ENCODE measurements at regions not wholly inside any gene's neighbourhood (a gene's known extent, or its start where the extent isn't known, plus 50 kb on each side); places are given as distances from the start of the nearest gene placed in this dataset.
A peak's percentile ranks its signal among the peaks of the same experiment; 100 is the strongest.

- POLR2A ChIA-PET, result no interaction called here
- ATAC-seq (peak; percentile 75), DNase-seq (ENCODE audit: low spot score) (no peak), FAIRE-seq (peak; percentile 34)
- peaks cover 23% of the 10 kb centered on the region for H3K4me1 ChIP-seq (ENCODE audit: insufficient read depth, low read length)
- TF ChIP-seq HNRNPLL (IDR thresholded peaks at IDR 0.05; ENCODE audit: low read depth, low read length, poor library complexity, severe bottlenecking) (no peak), HNF4A (CRISPR knock-in tag; IDR thresholded peaks at IDR 0.05) (peak; percentile 55), CEBPG (CRISPR knock-in tag; IDR thresholded peaks at IDR 0.05) (peak; percentile 74), CEBPB (IDR thresholded peaks at IDR 0.05; ENCODE audit: borderline replicate concordance, low read depth, low read length) (peak; percentile 80)
- H3K4me3 ChIP-seq (replicated peaks in 1 of 3; ENCODE audit: insufficient read depth in 1 of 3, low read depth in 2 of 3, low read length in 3 of 3), result no peak overlapping the region
- H3K79me2 ChIP-seq (ENCODE audit: insufficient read depth, low read length), result no peaks in the 10 kb centered on the region
- no peak overlapping the region; the same call in 1 of the 2 replicates for H3K9ac ChIP-seq (ENCODE audit: insufficient read depth, low read depth, low read length)
- H3K27me3 ChIP-seq (ENCODE audit: control insufficient read depth in 1 of 2, insufficient read depth in 2 of 2, low read length in 2 of 2), result peaks cover 0 to 1% of the 10 kb centered on the region in 2 experiments; a peak in 1 of 5 replicates
- H2AFZ ChIP-seq (ENCODE audit: low read length), result no peak overlapping the region
- intact Hi-C loops (cut with micrococcal nuclease; ENCODE audit: unreplicated experiment) (no loop called here), in situ Hi-C loops (cut with HindIII; ENCODE audit: extremely low pct_ligation_motif_present, low pct_unique_long_range_greater_than_20kb) (no loop called here)
- H3K27ac ChIP-seq (ENCODE audit: extremely low read length, insufficient read depth, low read length), result no peak overlapping the region
- H3K36me3 ChIP-seq (replicated peaks in 1 of 2; ENCODE audit: control insufficient read depth in 1 of 2, insufficient read depth in 2 of 2, low read length in 2 of 2), result no peaks in the 10 kb centered on the region
- no peaks in the 10 kb centered on the region for H3K9me3 ChIP-seq (ENCODE audit: low read length)
- peak overlapping the region; percentile 25; the same call in 1 of the 2 replicates for H3K4me2 ChIP-seq (ENCODE audit: low read depth, low read length)
- no peaks in the 10 kb centered on the region for H4K20me1 ChIP-seq (ENCODE audit: insufficient read depth, low read length)
- no TSS peak for BruUV-seq (replicated peaks)
- WGBS (ENCODE audit: low lambda C conversion rate), result 35% methylated on average over 4 of the region's 4 CpGs
- CTCF ChIA-PET (ENCODE audit: low intra/inter-chr PET ratio, low total read pairs), result no interaction called here
These were observed 55.3 kb upstream of the ROR1 start for GRCh38 chr1:63718541-63718970.

- H3K4me1 ChIP-seq (ENCODE audit: insufficient read depth, low read length), result peaks cover 28% of the 10 kb centered on the region
- no peak overlapping the region for H3K27ac ChIP-seq (ENCODE audit: extremely low read length, insufficient read depth, low read length)
- no peak for DNase-seq (ENCODE audit: low spot score)
- H3K9me3 ChIP-seq (ENCODE audit: low read length), result no peaks in the 10 kb centered on the region
- no peaks in the 10 kb centered on the region for H3K36me3 ChIP-seq (replicated peaks in 1 of 2; ENCODE audit: control insufficient read depth in 1 of 2, insufficient read depth in 2 of 2, low read length in 2 of 2)
- CTCF ChIA-PET (ENCODE audit: low intra/inter-chr PET ratio, low total read pairs), result no interaction called here
- H3K4me3 ChIP-seq (replicated peaks in 1 of 3; ENCODE audit: insufficient read depth in 1 of 3, low read depth in 2 of 3, low read length in 3 of 3), result no peak overlapping the region
- FAIRE-seq, result no peak
- H3K27me3 ChIP-seq (ENCODE audit: control insufficient read depth in 1 of 2, insufficient read depth in 2 of 2, low read length in 2 of 2), result peaks cover 0 to 1% of the 10 kb centered on the region in 2 experiments; a peak in 1 of 5 replicates
- H3K4me2 ChIP-seq (ENCODE audit: low read depth, low read length), result no peak overlapping the region
- no peak for TF ChIP-seq ZNF33B (CRISPR knock-in tag; IDR thresholded peaks at IDR 0.05)
- no peak for TF ChIP-seq ZSCAN21 (CRISPR knock-in tag; IDR thresholded peaks at IDR 0.05; ENCODE audit: borderline replicate concordance)
- no peak for TF ChIP-seq ZNF280B (CRISPR knock-in tag; IDR thresholded peaks at IDR 0.05; ENCODE audit: borderline replicate concordance)
- no peak for TF ChIP-seq ZNF230 (CRISPR knock-in tag; IDR thresholded peaks at IDR 0.05)
- TF ChIP-seq YEATS2 (CRISPR knock-in tag; IDR thresholded peaks at IDR 0.05; ENCODE audit: borderline replicate concordance), result no peak
- WGBS (ENCODE audit: low lambda C conversion rate), result 15% methylated on average over 3 of the region's 3 CpGs
- no peak for ATAC-seq
- no peak overlapping the region for H2AFZ ChIP-seq (ENCODE audit: low read length)
- intact Hi-C loops (cut with micrococcal nuclease; ENCODE audit: unreplicated experiment) (no loop called here), in situ Hi-C loops (cut with HindIII; ENCODE audit: extremely low pct_ligation_motif_present, low pct_unique_long_range_greater_than_20kb) (no loop called here)
- POLR2A ChIA-PET, result no interaction called here
- no peaks in the 10 kb centered on the region for H4K20me1 ChIP-seq (ENCODE audit: insufficient read depth, low read length)
- H3K79me2 ChIP-seq (ENCODE audit: insufficient read depth, low read length), result no peaks in the 10 kb centered on the region
- no TSS peak for BruUV-seq (replicated peaks)
- H3K9ac ChIP-seq (ENCODE audit: insufficient read depth, low read depth, low read length), result no peak overlapping the region
These were observed 52.2 kb upstream of the ROR1 start for GRCh38 chr1:63721531-63722189.
